GM18861 (cell line): ENCODE measurements at regions not wholly inside any gene's neighbourhood (a gene's known extent, or its start where the extent isn't known, plus 50 kb on each side); places are given as distances from the start of the nearest gene placed in this dataset.
"Not testable (repeated sequence)": the region's sequence is repeated elsewhere in the genome, so short reads cannot be mapped to it uniquely, and the experiment has no call there.

Experiments
- ATAC-seq: cut with Tn5 transposase; IDR thresholded peaks from one replicate; pipeline ENCODE4 v1.9.1; 2021; ENCODE audit not compliant: unreplicated experiment

DNA sequence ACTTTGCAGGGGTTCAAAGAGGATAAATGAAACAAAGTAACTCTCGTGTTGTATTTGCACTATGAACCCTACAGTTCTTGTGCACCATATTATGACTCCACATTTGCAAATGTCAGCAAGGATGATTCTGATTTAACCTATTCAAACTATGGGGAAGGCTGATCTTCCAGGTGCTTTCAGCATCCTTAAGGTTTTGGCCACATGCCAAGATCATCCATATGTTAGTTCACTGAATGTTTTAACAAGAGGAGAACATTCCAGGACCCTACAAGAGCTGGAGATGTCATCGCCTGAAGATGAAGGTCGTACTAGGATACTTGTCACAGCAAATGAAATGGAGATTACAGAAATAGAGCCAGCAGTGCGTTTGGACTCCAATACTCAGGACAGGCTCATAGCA, 114.2 kb downstream of the DHRS2 start:
- no peak for ATAC-seq

GRCh38 chr14:23751616-23752015, 115.5 kb downstream of the DHRS2 start:
- no peak for ATAC-seq

- ATAC-seq, result no peak
Observed at GRCh38 chr14:23763394-23763793, 127.2 kb downstream of the DHRS2 start.

DNA sequence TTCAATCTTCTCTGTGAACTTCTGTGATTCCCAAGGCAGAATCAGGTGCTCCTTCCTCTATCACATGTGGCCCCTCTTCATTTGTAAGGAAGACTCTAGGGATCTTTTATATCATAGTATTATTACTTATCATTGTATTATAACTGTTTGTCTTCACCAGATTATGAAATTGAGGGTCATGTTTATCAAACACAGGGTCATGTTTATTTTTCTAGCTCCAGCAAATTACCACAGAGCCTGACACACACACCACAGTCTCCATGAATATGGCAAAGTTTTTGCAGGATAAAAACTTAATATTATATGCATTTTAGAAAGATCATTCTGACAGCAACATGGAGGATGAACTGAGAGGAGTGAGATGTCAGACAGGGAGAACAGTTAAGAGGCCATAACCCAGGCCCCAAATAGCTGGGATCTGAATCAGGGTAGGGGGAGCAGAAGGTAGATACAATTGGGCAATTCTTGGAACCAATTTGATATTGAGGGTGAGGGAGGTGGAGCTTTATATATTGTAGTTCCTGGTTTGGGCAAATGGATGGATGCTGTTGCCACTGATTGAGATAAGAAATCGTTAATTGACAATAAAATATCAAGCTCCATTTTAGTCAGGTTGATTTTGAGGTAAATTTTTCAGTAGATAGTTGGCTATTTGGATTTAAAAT, 130.7 kb downstream of the DHRS2 start:
- no peak for ATAC-seq

DNA sequence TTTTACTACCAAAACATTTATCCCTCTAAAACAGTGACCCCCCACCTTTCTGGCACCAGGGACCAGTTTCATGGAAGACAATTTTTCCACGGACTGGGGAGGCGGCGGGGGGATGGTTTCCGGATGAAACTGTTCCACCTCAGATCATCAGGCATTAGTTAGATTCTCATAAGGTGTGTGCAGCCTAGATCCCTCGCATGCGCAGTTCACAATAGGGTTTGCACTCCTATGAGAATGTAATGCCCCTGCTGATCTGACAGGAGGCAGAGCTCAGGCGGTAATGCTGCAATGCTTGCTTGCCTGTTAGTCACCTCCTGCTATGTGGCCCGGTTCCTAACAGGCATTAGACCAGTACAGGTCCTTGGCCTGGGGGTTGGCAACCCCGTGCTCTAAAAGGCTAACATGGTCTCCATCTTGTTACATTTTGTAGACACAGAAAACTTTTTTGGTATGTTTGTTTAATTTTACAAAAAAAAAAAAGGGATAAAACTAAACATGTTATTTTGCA, 133.1 kb downstream of the DHRS2 start:
- ATAC-seq, result not testable (repeated sequence)

DNA sequence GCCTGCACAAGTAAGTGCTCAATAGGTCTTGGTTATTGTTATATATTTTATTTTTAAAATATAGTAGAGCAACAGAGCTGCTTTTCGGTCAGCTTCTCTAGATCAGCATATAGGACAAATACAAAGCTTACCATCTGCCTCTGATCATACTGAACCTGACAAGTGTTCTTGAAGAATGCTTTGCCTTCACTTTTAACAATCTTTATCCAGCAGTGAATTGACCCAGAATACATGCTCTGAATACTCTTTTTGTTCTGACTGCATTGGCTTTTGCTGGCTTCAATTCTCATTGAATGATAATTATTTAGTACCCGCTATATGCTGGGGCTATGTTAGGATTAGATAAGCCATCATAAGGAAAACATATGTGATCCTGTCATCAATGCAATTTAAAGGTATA, 137.8 kb downstream of the DHRS2 start:
- ATAC-seq, result no peak

DNA sequence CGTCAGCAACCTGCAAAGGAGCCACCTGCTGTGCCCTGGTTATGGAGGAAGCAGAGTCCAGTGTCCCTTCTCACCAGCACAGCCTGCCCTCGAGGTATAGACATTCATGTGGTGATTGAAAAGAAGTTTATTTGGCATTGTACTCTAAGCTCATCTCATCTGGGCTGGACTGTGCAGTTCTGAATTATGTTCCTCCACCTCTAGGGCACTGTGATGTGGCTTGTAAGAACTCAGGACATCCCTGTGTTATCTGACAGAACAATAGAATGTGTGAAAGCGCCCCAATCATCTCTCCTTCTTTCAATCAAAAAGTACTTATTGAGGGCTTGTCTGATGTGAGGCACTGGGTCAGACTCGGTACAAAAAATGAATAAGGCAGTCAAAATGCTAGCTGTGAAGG, 140.1 kb downstream of the DHRS2 start:
- no peak for ATAC-seq

DNA sequence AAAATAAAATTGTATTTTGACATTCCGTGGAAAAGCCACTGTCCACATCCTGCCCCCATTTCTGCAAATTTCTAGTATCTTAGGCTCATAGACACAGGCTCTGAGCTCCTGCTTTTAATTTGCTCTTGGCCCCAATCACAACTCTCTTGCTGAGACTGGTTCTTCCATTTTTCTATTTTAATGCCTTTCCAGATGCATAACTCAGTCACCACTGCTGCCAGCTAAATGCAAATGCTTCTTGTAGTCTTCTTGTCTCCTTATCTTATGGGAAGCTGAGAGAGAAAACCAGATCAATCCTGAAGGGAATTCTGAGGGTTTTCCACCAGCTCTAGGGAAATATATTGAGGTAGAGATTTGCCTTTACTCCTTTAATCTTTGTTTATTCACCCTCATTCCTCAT, 149.0 kb downstream of the DHRS2 start:
- ATAC-seq, result no peak

- ATAC-seq, result no peak
Observed at GRCh38 chr14:23787436-23787835, 151.3 kb downstream of the DHRS2 start.

DNA sequence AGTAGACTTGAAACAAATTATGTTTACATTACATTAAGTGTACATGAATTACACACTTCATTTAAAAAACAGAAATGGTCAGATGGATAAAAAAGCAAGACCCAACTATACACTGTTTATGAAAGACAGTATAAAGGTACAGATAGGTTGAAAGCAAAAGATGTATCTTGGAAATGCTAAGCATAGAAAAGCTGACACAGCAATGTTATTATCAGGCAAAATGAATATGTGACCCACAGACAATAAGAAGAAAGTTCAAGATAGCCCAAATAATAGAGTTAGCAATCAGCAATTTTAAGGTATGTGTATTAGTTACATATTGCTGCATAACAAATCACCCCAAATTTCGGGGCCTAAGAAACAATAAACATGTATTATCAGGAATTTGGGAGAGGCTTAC, 153.5 kb downstream of the DHRS2 start:
- ATAC-seq, result no peak

GRCh38 chr14:23793532-23793931, 157.4 kb downstream of the DHRS2 start:
- no peak for ATAC-seq

GRCh38 chr14:23800811-23801210, 152.8 kb upstream of the DHRS4 start:
- ATAC-seq, result no peak

- no peak for ATAC-seq
Observed at GRCh38 chr14:23801766-23802165, 151.8 kb upstream of the DHRS4 start.

GRCh38 chr14:23804817-23805216, 148.8 kb upstream of the DHRS4 start:
- no peak for ATAC-seq

DNA sequence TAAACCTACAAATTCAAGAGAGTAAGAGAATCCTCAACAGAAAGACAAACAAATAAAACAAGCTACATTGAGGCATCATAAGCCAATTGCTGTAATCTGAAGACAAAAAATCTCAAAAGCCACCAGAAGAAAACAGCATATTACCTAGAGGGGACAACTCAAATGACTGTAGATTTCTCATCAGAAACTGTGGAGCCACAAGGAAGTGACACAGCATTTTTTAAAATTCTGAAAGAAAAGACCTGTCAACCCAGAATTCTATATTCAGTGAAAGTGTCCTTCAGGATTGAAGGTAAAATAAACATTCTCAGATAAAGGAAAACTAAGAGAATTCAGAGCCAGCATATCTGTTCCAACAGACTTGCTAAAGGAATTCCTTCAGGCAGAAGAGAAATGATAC, 147.8 kb upstream of the DHRS4 start:
- ATAC-seq, result no peak

DNA sequence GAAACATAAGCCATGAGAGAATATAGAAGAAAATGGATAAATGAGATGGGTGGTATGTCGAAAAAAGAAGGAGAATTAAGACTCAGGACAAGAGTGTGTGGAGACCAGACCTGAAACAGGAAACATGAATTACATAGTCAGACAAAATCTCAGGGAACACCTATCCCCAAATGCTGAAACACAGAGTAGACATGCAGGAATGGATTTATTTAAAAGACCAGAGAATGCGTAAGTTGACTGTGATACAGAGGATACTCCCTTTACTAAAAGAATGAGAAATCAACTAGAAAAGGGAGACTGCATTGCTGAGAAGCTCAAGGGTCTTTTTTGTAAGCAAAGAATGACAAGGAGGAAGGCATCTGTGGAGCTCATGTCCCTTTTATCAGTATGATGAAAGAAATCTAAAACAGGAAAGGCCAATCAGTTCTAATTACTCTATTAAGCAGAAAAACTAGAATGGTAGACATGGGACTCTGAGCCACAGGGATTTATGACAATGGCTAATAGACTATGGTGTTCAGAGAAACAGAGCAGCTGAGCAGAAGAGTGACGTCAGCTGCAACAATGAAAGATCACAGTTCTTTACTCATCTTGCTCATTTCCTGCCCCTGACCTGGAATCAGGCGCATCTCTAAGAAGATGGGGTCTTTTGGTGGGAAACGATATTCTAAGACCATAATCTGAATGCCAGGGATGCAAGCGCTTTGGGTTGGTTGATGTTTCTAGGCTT, 138.9 kb upstream of the DHRS4 start:
- no peak for ATAC-seq

- ATAC-seq, result no peak
Observed at GRCh38 chr14:23816371-23816770, 137.2 kb upstream of the DHRS4 start.

- ATAC-seq, result no peak
Observed at GRCh38 chr14:23817164-23817767, 136.3 kb upstream of the DHRS4 start.

GRCh38 chr14:23827100-23827892, 126.3 kb upstream of the DHRS4 start:
- ATAC-seq, result no peak

- no peak for ATAC-seq
Observed at GRCh38 chr14:23828001-23828400, 125.6 kb upstream of the DHRS4 start.

- no peak for ATAC-seq
Observed at GRCh38 chr14:23828616-23829015, 125.0 kb upstream of the DHRS4 start.
